GM23338 (cell line): ENCODE measurements at regions not wholly inside any gene's neighbourhood (a gene's known extent, or its start where the extent isn't known, plus 50 kb on each side); places are given as distances from the start of the nearest gene placed in this dataset.
A peak's percentile ranks its signal among the peaks of the same experiment; 100 is the strongest.

Experiments
- ATAC-seq: fragments of 200-7000 bp; cut with Tn5 transposase; 3 replicates; pipeline ENCODE4 v1.9.1; 2020
- DNase-seq: peaks from one replicate; pipeline ENCODE4 v3.0.0-alpha.2; 2015; ENCODE audit warnings: low spot score
- H2AFZ ChIP-seq: fragments of 200-600 bp; sonication (generic); 2 replicates; pipeline ENCODE4 v1.8.0; 2016; ENCODE audit warnings: antibody characterized with exemption, mild to moderate bottlenecking, moderate library complexity
- H3F3A ChIP-seq: fragments of 200-600 bp; sonication (generic); replicated peaks from 2 replicates; pipeline ENCODE4 v1.8.0; 2017; ENCODE audit warnings: antibody characterized with exemption, mixed run types, low read depth
- H3K27ac ChIP-seq: fragments of 200-600 bp; sonication (generic); 2 replicates; pipeline ENCODE4 v1.6.1; 2016; ENCODE audit warnings: low read depth
- H3K27me3 ChIP-seq: fragments of 200-600 bp; sonication (generic); 2 replicates; pipeline ENCODE4 v1.8.0; 2016; ENCODE audit warnings: mild to moderate bottlenecking, mixed run types, moderate library complexity; ENCODE audit not compliant: insufficient read depth
- H3K36me3 ChIP-seq: fragments of 200-600 bp; sonication (generic); 2 replicates; pipeline ENCODE4 v1.8.0; 2016; ENCODE audit warnings: mild to moderate bottlenecking; ENCODE audit not compliant: insufficient read depth
- H3K4me1 ChIP-seq: fragments of 200-600 bp; sonication (generic); 2 replicates; pipeline ENCODE4 v1.8.0; 2016; ENCODE audit warnings: mild to moderate bottlenecking, moderate library complexity; ENCODE audit not compliant: insufficient read depth
- H3K4me2 ChIP-seq: fragments of 200-600 bp; sonication (generic); 2 replicates; pipeline ENCODE4 v1.7.1; 2017; ENCODE audit warnings: mixed run types
- H3K4me3 ChIP-seq: fragments of 200-600 bp; sonication (generic); 2 replicates; pipeline ENCODE4 v1.6.1; 2016; ENCODE audit warnings: mixed run types
- H3K79me2 ChIP-seq: fragments of 200-600 bp; sonication (generic); replicated peaks from 2 replicates; pipeline ENCODE4 v1.8.0; 2017; ENCODE audit warnings: mild to moderate bottlenecking; ENCODE audit not compliant: insufficient read depth
- H3K9me2 ChIP-seq: fragments of 200-600 bp; sonication (generic); 2 replicates; pipeline ENCODE4 v1.8.0; 2017; ENCODE audit not compliant: insufficient read depth
- H4K20me1 ChIP-seq: fragments of 200-600 bp; sonication (generic); replicated peaks from 2 replicates; pipeline ENCODE4 v1.8.0; 2017; ENCODE audit warnings: mild to moderate bottlenecking; ENCODE audit not compliant: insufficient read depth
- H3K27ac Mint-ChIP-seq: 2 replicates; pipeline ENCODE4 v1.8.0; 2020; ENCODE audit warnings: inconsistent platforms, mild to moderate bottlenecking, moderate library complexity, mixed read lengths
- H3K27me3 Mint-ChIP-seq: 3 replicates; pipeline ENCODE4 v1.8.0; 2022; ENCODE audit warnings: low read depth, mild to moderate bottlenecking, moderate library complexity, mixed read lengths, inconsistent platforms; ENCODE audit not compliant: insufficient read depth, poor library complexity
- H3K36me3 Mint-ChIP-seq: 3 replicates; pipeline ENCODE4 v1.8.0; 2021; ENCODE audit warnings: low read depth, mild to moderate bottlenecking, inconsistent platforms, moderate library complexity, mixed read lengths
- H3K4me1 Mint-ChIP-seq: 3 replicates; pipeline ENCODE4 v1.8.0; 2020; ENCODE audit warnings: mild to moderate bottlenecking, inconsistent platforms, mixed read lengths
- H3K4me3 Mint-ChIP-seq: 3 replicates; pipeline ENCODE4 v1.8.0; 2021; ENCODE audit warnings: moderate library complexity, mild to moderate bottlenecking, inconsistent platforms, mixed read lengths
- H3K9me3 Mint-ChIP-seq: 3 replicates; pipeline ENCODE4 v1.8.0; 2020; ENCODE audit warnings: moderate library complexity, mild to moderate bottlenecking, inconsistent platforms, mixed read lengths
- CREB1 ChIP-seq: fragments of 250-450 bp; sonication (Bioruptor Pico); IDR thresholded peaks from 2 replicates; pipeline ENCODE4 v1.5.0; 2020; ENCODE audit warnings: low read depth, mild to moderate bottlenecking, moderate library complexity
- CTCF ChIP-seq, 2 experiments: fragments of 200-600 bp in 1 of 2; sonication (generic) in 1 of 2; conservative IDR thresholded peaks; 2 replicates each; pipeline versions ENCODE4 v1.5.1 to v1.6.1; 2016 to 2017; ENCODE audit warnings: antibody characterized with exemption in 2 of 2, low read depth in 2 of 2, mild to moderate bottlenecking in 2 of 2, moderate library complexity in 1 of 2
- ETS1 ChIP-seq: IDR thresholded peaks from 2 replicates; pipeline ENCODE4 v1.6.1; 2016; ENCODE audit warnings: antibody characterized with exemption
- EZH2 ChIP-seq: fragments of 200-600 bp; sonication (generic); IDR thresholded peaks from one replicate; pipeline ENCODE4 v1.8.0; 2017; ENCODE audit warnings: antibody characterized with exemption, mild to moderate bottlenecking, low read depth; ENCODE audit not compliant: unreplicated experiment
- EZH2phosphoT487 ChIP-seq: fragments of 200-600 bp; sonication (generic); IDR thresholded peaks from one replicate; pipeline ENCODE4 v1.8.1; 2018; ENCODE audit warnings: antibody characterized with exemption; ENCODE audit not compliant: unreplicated experiment
- JUNB ChIP-seq: IDR thresholded peaks from one replicate; pipeline ENCODE4 v1.6.1; 2016; ENCODE audit warnings: antibody characterized with exemption; ENCODE audit not compliant: unreplicated experiment
- NANOG ChIP-seq: IDR thresholded peaks from 2 replicates; pipeline ENCODE4 v1.6.1; 2016; ENCODE audit warnings: antibody characterized with exemption, borderline replicate concordance
- POLR2AphosphoS5 ChIP-seq: IDR thresholded peaks from 2 replicates; pipeline ENCODE4 v1.6.1; 2016; ENCODE audit warnings: antibody characterized with exemption, low read depth
- STAT1 ChIP-seq: IDR thresholded peaks from one replicate; pipeline ENCODE4 v1.6.1; 2016; ENCODE audit warnings: antibody characterized with exemption; ENCODE audit not compliant: unreplicated experiment
- ZNF114 ChIP-seq: fragments of 250-450 bp; sonication (Bioruptor Pico); IDR thresholded peaks from 2 replicates; pipeline ENCODE4 v1.5.0; 2020; ENCODE audit warnings: mild to moderate bottlenecking, moderate library complexity
- ZNF331 ChIP-seq: fragments of 250-450 bp; sonication (Bioruptor Pico); IDR thresholded peaks from 2 replicates; pipeline ENCODE4 v1.5.0; 2020; ENCODE audit warnings: low read depth, mild to moderate bottlenecking, moderate library complexity
- ZNF462 ChIP-seq: fragments of 250-450 bp; sonication (Bioruptor Pico); IDR thresholded peaks from 2 replicates; pipeline ENCODE4 v1.5.0; 2020; ENCODE audit warnings: mild to moderate bottlenecking, moderate library complexity

- Mint-ChIP-seq H3K27me3 (no peaks in the 10 kb centered on the region), H3K36me3 (no peaks in the 10 kb centered on the region), H3K4me1 (peaks cover 13% of the 10 kb centered on the region), H3K9me3 (no peaks in the 10 kb centered on the region; the same call in 2 of the 3 replicates), H3K27ac (no peak overlapping the region), H3K4me3 (no peak overlapping the region)
- Histone ChIP-seq H3K27me3 (no peaks in the 10 kb centered on the region), H3K4me3 (no peak overlapping the region), H3K27ac (no peak overlapping the region), H2AFZ (peak overlapping the region; percentile 99), H3K9me2 (peaks cover 14% of the 10 kb centered on the region), H3K79me2 (no peaks in the 10 kb centered on the region), H3K4me1 (peaks cover 9% of the 10 kb centered on the region; the same call in 1 of the 2 replicates), H4K20me1 (no peaks in the 10 kb centered on the region), H3K4me2 (peak overlapping the region; percentile 69), H3K36me3 (no peaks in the 10 kb centered on the region), H3F3A (no peaks in the 10 kb centered on the region)
- ATAC-seq (peak; percentile 45), DNase-seq (no peak)
- no peak for TF ChIP-seq EZH2
These were observed 272.2 kb downstream of the KIF4B start for GRCh38 chr5:155285706-155286105.

GRCh38 chr5:155290937-155291336, 277.4 kb downstream of the KIF4B start:
- ATAC-seq: no peak
- H3K36me3 ChIP-seq: no peaks in the 10 kb centered on the region
- no peak overlapping the region for H3K4me3 ChIP-seq
- H3K27me3 Mint-ChIP-seq: peaks cover 3% of the 10 kb centered on the region
- H3K4me1 Mint-ChIP-seq: peaks cover 6% of the 10 kb centered on the region
- peaks cover 6% of the 10 kb centered on the region for H3K9me2 ChIP-seq
- H3F3A ChIP-seq: no peaks in the 10 kb centered on the region
- DNase-seq: no peak
- no peak overlapping the region for H3K27ac ChIP-seq
- H3K4me3 Mint-ChIP-seq: no peak overlapping the region
- H4K20me1 ChIP-seq: no peaks in the 10 kb centered on the region
- no peak overlapping the region for H3K4me2 ChIP-seq
- H3K27me3 ChIP-seq: no peaks in the 10 kb centered on the region
- no peaks in the 10 kb centered on the region for H3K9me3 Mint-ChIP-seq
- peaks cover 3% of the 10 kb centered on the region; the same call in 1 of the 2 replicates for H3K4me1 ChIP-seq
- no peak overlapping the region for H3K27ac Mint-ChIP-seq
- no peak overlapping the region for H2AFZ ChIP-seq
- H3K36me3 Mint-ChIP-seq: no peaks in the 10 kb centered on the region
- no peaks in the 10 kb centered on the region for H3K79me2 ChIP-seq
- TF ChIP-seq NANOG: no peak
- no peak for TF ChIP-seq CREB1
- TF ChIP-seq ZNF114 (CRISPR knock-in tag): no peak
- no peak for TF ChIP-seq ZNF462
- no peak for TF ChIP-seq STAT1
- TF ChIP-seq JUNB: no peak
- no peak for TF ChIP-seq CTCF (conservative IDR thresholded peaks at IDR 0.05; ENCODE audit: low read depth in 2 of 2)
- no peak for TF ChIP-seq EZH2phosphoT487
- no peak for TF ChIP-seq EZH2
- no peak for TF ChIP-seq ETS1
- TF ChIP-seq POLR2AphosphoS5: no peak
- no peak for TF ChIP-seq ZNF331 (CRISPR knock-in tag)
